Caco-2 (cell line): ENCODE measurements at regions not wholly inside any gene's neighbourhood (a gene's known extent, or its start where the extent isn't known, plus 50 kb on each side); places are given as distances from the start of the nearest gene placed in this dataset.

Source experiments
- BruUV-seq: library from RNA; stranded (reverse); fragments of 400-500 nt; replicated peaks from 2 replicates; lab custom pipeline; 2021; lab: Mats Ljungman, UMichigan
- CTCF ChIA-PET: fragments of 300-600 bp; sonication (Branson Sonifier 250); formaldehyde crosslinking; loops from one replicate; lab custom pipeline; 2022; ENCODE audit warnings: antibody characterized with exemption; lab: Charles Lee
- POLR2A ChIA-PET: fragments of 300-600 bp; sonication (Branson Sonifier 250); formaldehyde crosslinking; loops from one replicate; lab custom pipeline; 2022; ENCODE audit warnings: antibody characterized with exemption; lab: Charles Lee
- DNase-seq, 2 experiments: peaks; one replicate each; pipeline versions ENCODE4 v3.0.0 to v3.0.0-alpha.2; 2020 to 2022
- H3K27me3 ChIP-seq: replicated peaks from 2 replicates; pipeline ENCODE4 v1.6.0; 2011; ENCODE audit warnings: low read length; ENCODE audit not compliant: control insufficient read depth, insufficient read depth
- H3K36me3 ChIP-seq: 2 replicates; pipeline ENCODE4 v1.5.1; 2011; ENCODE audit warnings: low read length; ENCODE audit not compliant: control insufficient read depth, insufficient read depth
- H3K4me1 ChIP-seq: fragments of 250-450 bp; sonication (Bioruptor Pico); 2 replicates; pipeline ENCODE4 v1.5.1; 2020; ENCODE audit warnings: mild to moderate bottlenecking
- H3K4me3 ChIP-seq: 2 replicates; pipeline ENCODE4 v1.5.1; 2011; ENCODE audit warnings: low read depth, mild to moderate bottlenecking, control low read depth, low read length
- H3K9me3 ChIP-seq: fragments of 250-450 bp; sonication (Bioruptor Pico); 2 replicates; pipeline ENCODE4 v1.5.1; 2020; ENCODE audit warnings: mild to moderate bottlenecking, moderate library complexity
- H3K27ac Mint-ChIP-seq: one replicate; pipeline ENCODE4 v1.8.0; 2022; ENCODE audit warnings: mixed read lengths; ENCODE audit not compliant: unreplicated experiment
- H3K27me3 Mint-ChIP-seq: one replicate; pipeline ENCODE4 v1.8.0; 2022; ENCODE audit warnings: mixed read lengths; ENCODE audit not compliant: insufficient read depth, unreplicated experiment
- H3K36me3 Mint-ChIP-seq: one replicate; pipeline ENCODE4 v1.8.0; 2022; ENCODE audit warnings: mild to moderate bottlenecking, mixed read lengths; ENCODE audit not compliant: insufficient read depth, unreplicated experiment
- H3K4me1 Mint-ChIP-seq: one replicate; pipeline ENCODE4 v1.8.0; 2022; ENCODE audit warnings: low read depth, mixed read lengths; ENCODE audit not compliant: unreplicated experiment
- H3K4me3 Mint-ChIP-seq: one replicate; pipeline ENCODE4 v1.8.0; 2022; ENCODE audit warnings: mild to moderate bottlenecking, moderate library complexity, mixed read lengths; ENCODE audit not compliant: unreplicated experiment
- H3K9me3 Mint-ChIP-seq: one replicate; pipeline ENCODE4 v1.8.0; 2022; ENCODE audit warnings: mixed read lengths; ENCODE audit not compliant: unreplicated experiment
- intact Hi-C: fragments of 100-400 bp; cut with micrococcal nuclease; formaldehyde crosslinking; loops from one replicate; pipeline ENCODE4 v1.10.0; 2022; ENCODE audit not compliant: unreplicated experiment
- TF ChIP-seq, protein P1 (sequence below), 2 experiments: fragments of 200-600 bp in 1 of 2; IDR thresholded peaks; 1 replicate in 1 of 2; 2 replicates in 1 of 2; pipeline versions ENCODE4 v1.5.1 to v1.8.0; 2011 to 2022; ENCODE audit warnings: antibody characterized with exemption in 1 of 2, control low read depth in 1 of 2, inconsistent platforms in 1 of 2, low read depth in 1 of 2, low read length in 1 of 2, mild to moderate bottlenecking in 1 of 2, moderate library complexity in 1 of 2; ENCODE audit not compliant: insufficient read depth in 1 of 2, severe bottlenecking in 1 of 2, unreplicated experiment in 1 of 2

DNA sequence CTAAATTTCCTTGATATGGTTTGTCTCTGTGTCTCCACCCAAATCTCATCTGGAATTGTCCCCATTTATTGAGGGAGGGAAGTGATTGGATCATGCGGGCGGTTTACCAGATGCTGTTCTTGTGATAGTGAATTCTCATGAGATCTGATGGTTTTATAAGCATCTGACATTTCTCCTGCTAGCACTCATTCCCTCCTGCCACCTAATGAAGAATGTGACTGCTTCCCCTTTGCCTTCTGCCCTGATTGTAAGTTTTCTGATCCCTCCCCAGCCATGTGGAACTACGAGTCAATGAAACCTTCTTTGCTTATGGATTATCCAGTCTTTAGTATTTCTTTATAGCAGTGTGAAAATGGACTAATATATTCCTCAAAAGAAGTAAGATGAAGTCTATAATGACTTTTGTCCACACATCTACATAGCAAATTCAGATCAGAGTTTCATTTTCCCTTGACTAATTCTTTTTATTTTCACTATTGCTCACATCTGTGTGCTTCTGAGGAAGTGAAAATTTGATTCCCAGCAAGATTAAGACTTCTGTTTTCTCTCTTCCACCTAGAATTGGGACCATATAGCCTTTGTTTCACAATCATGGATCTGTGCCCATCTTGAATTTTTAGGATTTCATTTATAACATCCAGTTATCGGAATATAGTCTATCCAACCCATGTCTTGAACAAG, 393.5 kb downstream of the DMAC1 start:
- CTCF ChIA-PET, result no interaction called here
- Histone ChIP-seq H3K36me3 (no peaks in the 10 kb centered on the region), H3K27me3 (no peaks in the 10 kb centered on the region), H3K4me1 (no peaks in the 10 kb centered on the region), H3K4me3 (no peak overlapping the region), H3K9me3 (no peaks in the 10 kb centered on the region)
- intact Hi-C loops, result no loop called here
- DNase-seq, result no peak
- Mint-ChIP-seq H3K9me3 (no peaks in the 10 kb centered on the region), H3K36me3 (no peaks in the 10 kb centered on the region), H3K27me3 (peaks cover 6% of the 10 kb centered on the region), H3K4me1 (no peaks in the 10 kb centered on the region), H3K27ac (no peak overlapping the region), H3K4me3 (no peak overlapping the region)
- no TSS peak for BruUV-seq
- TF ChIP-seq, protein P1, sequence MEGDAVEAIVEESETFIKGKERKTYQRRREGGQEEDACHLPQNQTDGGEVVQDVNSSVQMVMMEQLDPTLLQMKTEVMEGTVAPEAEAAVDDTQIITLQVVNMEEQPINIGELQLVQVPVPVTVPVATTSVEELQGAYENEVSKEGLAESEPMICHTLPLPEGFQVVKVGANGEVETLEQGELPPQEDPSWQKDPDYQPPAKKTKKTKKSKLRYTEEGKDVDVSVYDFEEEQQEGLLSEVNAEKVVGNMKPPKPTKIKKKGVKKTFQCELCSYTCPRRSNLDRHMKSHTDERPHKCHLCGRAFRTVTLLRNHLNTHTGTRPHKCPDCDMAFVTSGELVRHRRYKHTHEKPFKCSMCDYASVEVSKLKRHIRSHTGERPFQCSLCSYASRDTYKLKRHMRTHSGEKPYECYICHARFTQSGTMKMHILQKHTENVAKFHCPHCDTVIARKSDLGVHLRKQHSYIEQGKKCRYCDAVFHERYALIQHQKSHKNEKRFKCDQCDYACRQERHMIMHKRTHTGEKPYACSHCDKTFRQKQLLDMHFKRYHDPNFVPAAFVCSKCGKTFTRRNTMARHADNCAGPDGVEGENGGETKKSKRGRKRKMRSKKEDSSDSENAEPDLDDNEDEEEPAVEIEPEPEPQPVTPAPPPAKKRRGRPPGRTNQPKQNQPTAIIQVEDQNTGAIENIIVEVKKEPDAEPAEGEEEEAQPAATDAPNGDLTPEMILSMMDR (IDR thresholded peaks at IDR 0.05; ENCODE audit: insufficient read depth in 1 of 2, low read depth in 1 of 2, low read length in 1 of 2, severe bottlenecking in 1 of 2, unreplicated experiment in 1 of 2), result no peak
- POLR2A ChIA-PET, result no interaction called here

DNA sequence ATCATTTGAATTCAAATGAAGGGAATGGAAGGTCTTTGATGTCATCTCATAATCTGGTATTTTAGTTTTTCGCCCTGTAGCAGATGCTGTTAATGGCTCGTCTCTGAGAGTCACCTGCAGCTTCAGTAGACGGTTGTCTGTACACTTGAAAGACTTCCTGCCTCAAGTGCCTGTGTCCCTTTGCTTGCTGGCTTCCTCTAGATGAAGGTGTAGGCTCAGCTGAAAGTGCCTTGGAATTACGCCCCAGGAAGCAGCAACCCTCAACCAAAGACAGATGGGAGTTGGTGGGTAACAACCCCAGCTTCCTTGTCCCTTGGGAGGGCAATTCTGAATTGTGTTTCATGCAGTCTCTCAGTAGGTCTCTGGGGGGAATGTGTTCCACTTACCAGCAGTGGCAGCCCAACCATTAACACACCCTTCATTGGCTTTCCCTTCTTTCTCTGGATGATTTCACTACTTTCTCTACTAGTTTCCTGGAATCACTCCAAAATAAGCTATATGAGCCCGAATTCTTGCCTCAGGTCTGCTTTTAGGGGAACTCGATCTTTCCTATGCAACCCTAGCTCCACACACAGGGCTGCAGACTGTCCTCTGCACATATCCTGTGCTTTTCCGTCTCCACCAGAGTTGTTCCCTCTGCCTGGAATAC, 395.6 kb downstream of the DMAC1 start:
- Mint-ChIP-seq H3K36me3 (no peaks in the 10 kb centered on the region), H3K27me3 (peaks cover 9% of the 10 kb centered on the region), H3K9me3 (no peaks in the 10 kb centered on the region), H3K27ac (no peak overlapping the region), H3K4me3 (no peak overlapping the region), H3K4me1 (no peaks in the 10 kb centered on the region)
- ChIA-PET POLR2A (no interaction called here), CTCF (no interaction called here)
- Histone ChIP-seq H3K36me3 (no peaks in the 10 kb centered on the region), H3K27me3 (no peaks in the 10 kb centered on the region), H3K4me1 (no peaks in the 10 kb centered on the region), H3K4me3 (no peak overlapping the region), H3K9me3 (no peaks in the 10 kb centered on the region)
- TF ChIP-seq, protein P1 (IDR thresholded peaks at IDR 0.05; ENCODE audit: insufficient read depth in 1 of 2, low read depth in 1 of 2, low read length in 1 of 2, severe bottlenecking in 1 of 2, unreplicated experiment in 1 of 2), result no peak
- intact Hi-C loops, result loop anchor here (5.0 kb wide), 1 partner anchor 1598 kb away; no protein-coding TSS in a partner anchor
- no TSS peak for BruUV-seq
- DNase-seq, result no peak

DNA sequence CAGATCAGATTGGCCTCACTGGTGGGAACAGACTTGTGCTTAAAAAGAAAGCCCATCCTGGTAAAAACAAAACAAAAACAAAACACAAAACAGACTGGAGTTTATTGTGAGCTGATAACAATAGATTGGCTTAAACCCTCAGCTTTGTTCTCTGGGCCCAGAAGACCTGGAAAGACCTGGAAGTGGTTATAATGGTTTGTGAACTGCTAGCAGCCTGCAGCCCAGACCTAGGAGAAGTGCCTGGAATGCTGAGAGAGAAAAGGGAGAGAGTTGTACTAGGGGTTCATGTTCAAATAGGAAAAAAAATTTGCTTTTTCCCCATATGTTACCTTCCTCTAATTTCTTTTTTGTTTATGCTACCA, 396.6 kb downstream of the DMAC1 start:
- H3K27me3 ChIP-seq, result no peaks in the 10 kb centered on the region
- ChIA-PET CTCF (interaction anchor here (1.1 kb wide), 1 partner anchor 350 kb away, joined by 3 read pairs; no protein-coding TSS in a partner anchor), POLR2A (no interaction called here)
- Mint-ChIP-seq H3K36me3 (no peaks in the 10 kb centered on the region), H3K27ac (no peak overlapping the region), H3K27me3 (peaks cover 9% of the 10 kb centered on the region), H3K4me3 (no peak overlapping the region), H3K4me1 (no peaks in the 10 kb centered on the region), H3K9me3 (no peaks in the 10 kb centered on the region)
- no peaks in the 10 kb centered on the region for H3K4me1 ChIP-seq
- H3K9me3 ChIP-seq, result no peaks in the 10 kb centered on the region
- TF ChIP-seq, protein P1 (IDR thresholded peaks at IDR 0.05; ENCODE audit: insufficient read depth in 1 of 2, low read depth in 1 of 2, low read length in 1 of 2, severe bottlenecking in 1 of 2, unreplicated experiment in 1 of 2), result no peak
- no peak overlapping the region for H3K4me3 ChIP-seq
- intact Hi-C loops, result loop anchor here (5.0 kb wide), 1 partner anchor 1599 kb away; no protein-coding TSS in a partner anchor
- DNase-seq, result no peak
- BruUV-seq, result no TSS peak
- H3K36me3 ChIP-seq, result no peaks in the 10 kb centered on the region
